Colonic mucosa (tissue), 4 donors: ENCODE measurements at regions not wholly inside any gene's neighbourhood (a gene's known extent, or its start where the extent isn't known, plus 50 kb on each side); places are given as distances from the start of the nearest gene placed in this dataset.

Source experiments
- DNase-seq: peaks from one replicate; pipeline ENCODE4 v3.0.0-alpha.2; 2020
- H3K27ac ChIP-seq: fragments of 200-600 bp; one replicate; pipeline ENCODE4 v1.8.0; 2021
- H3K27me3 ChIP-seq: fragments of 200-600 bp; one replicate; pipeline ENCODE4 v1.8.0; 2021
- H3K36me3 ChIP-seq: fragments of 200-600 bp; one replicate; pipeline ENCODE4 v1.8.0; 2021
- H3K4me1 ChIP-seq: fragments of 200-600 bp; one replicate; pipeline ENCODE4 v1.8.0; 2021; ENCODE audit warnings: mild to moderate bottlenecking
- H3K4me3 ChIP-seq: fragments of 200-600 bp; one replicate; pipeline ENCODE4 v1.8.0; 2021
- H3K9ac ChIP-seq, 2 donors: one replicate each; pipeline ENCODE4 v1.7.0; 2013; ENCODE audit warnings: control low read depth in 2 of 2, low read depth in 2 of 2, low read length in 2 of 2
- H3K9me3 ChIP-seq: fragments of 200-600 bp; one replicate; pipeline ENCODE4 v1.8.0; 2021
- CTCF ChIP-seq: fragments of 200-600 bp; IDR thresholded peaks from one replicate; pipeline ENCODE4 v1.8.0; 2022; ENCODE audit warnings: antibody characterized with exemption, mild to moderate bottlenecking
- intact Hi-C: fragments of 100-400 bp; cut with DNase I; formaldehyde crosslinking; loops from one replicate; pipeline ENCODE4 v1.14.1; 2022
- donor health status: healthy.
- donor health status: DM: no; HTN: no; CAD: no.
- donor health status: DM: no; HTN: no; CAD: no.

GRCh38 chr4:157934151-157934550, 238.7 kb downstream of the GASK1B start:
- DNase-seq = no peak
- intact Hi-C loops = no loop called here
- no peaks in the 10 kb centered on the region for H3K36me3 ChIP-seq
- no peaks in the 10 kb centered on the region for H3K27me3 ChIP-seq
- no peaks in the 10 kb centered on the region for H3K4me1 ChIP-seq
- TF ChIP-seq CTCF = no peak
- no peak overlapping the region for H3K9ac ChIP-seq
- no peak overlapping the region for H3K4me3 ChIP-seq
- H3K27ac ChIP-seq = no peak overlapping the region
- no peaks in the 10 kb centered on the region for H3K9me3 ChIP-seq

- Histone ChIP-seq H3K4me3 (no peak overlapping the region), H3K9ac (no peak overlapping the region), H3K27ac (no peak overlapping the region), H3K36me3 (no peaks in the 10 kb centered on the region), H3K9me3 (no peaks in the 10 kb centered on the region), H3K27me3 (no peaks in the 10 kb centered on the region), H3K4me1 (no peaks in the 10 kb centered on the region)
- intact Hi-C loops = no loop called here
- TF ChIP-seq CTCF = no peak
- DNase-seq = no peak
Observed at GRCh38 chr4:157932936-157933335, 239.9 kb downstream of the GASK1B start.

GRCh38 chr4:157929486-157929885, 243.3 kb downstream of the GASK1B start:
- H3K27ac ChIP-seq = no peak overlapping the region
- intact Hi-C loops = no loop called here
- H3K9ac ChIP-seq = no peak overlapping the region
- H3K27me3 ChIP-seq = no peaks in the 10 kb centered on the region
- H3K4me1 ChIP-seq = no peaks in the 10 kb centered on the region
- no peaks in the 10 kb centered on the region for H3K36me3 ChIP-seq
- no peaks in the 10 kb centered on the region for H3K9me3 ChIP-seq
- no peak for TF ChIP-seq CTCF
- DNase-seq = no peak
- H3K4me3 ChIP-seq = no peak overlapping the region

- no peaks in the 10 kb centered on the region for H3K9me3 ChIP-seq
- DNase-seq = no peak
- intact Hi-C loops = no loop called here
- H3K9ac ChIP-seq = no peak overlapping the region
- H3K36me3 ChIP-seq = no peaks in the 10 kb centered on the region
- no peak for TF ChIP-seq CTCF
- no peaks in the 10 kb centered on the region for H3K4me1 ChIP-seq
- H3K4me3 ChIP-seq = no peak overlapping the region
- H3K27me3 ChIP-seq = no peaks in the 10 kb centered on the region
- no peak overlapping the region for H3K27ac ChIP-seq
Observed at GRCh38 chr4:157918036-157918832, 254.6 kb downstream of the GASK1B start.

- no peak overlapping the region for H3K27ac ChIP-seq
- no peaks in the 10 kb centered on the region for H3K4me1 ChIP-seq
- H3K9ac ChIP-seq = no peak overlapping the region
- H3K4me3 ChIP-seq = no peak overlapping the region
- H3K9me3 ChIP-seq = no peaks in the 10 kb centered on the region
- no peaks in the 10 kb centered on the region for H3K27me3 ChIP-seq
- no peak for TF ChIP-seq CTCF
- intact Hi-C loops = no loop called here
- no peaks in the 10 kb centered on the region for H3K36me3 ChIP-seq
- DNase-seq = no peak
Observed at GRCh38 chr4:157912212-157912611, 260.6 kb downstream of the GASK1B start.
